ENCODE measurements at regions not wholly inside any gene's neighbourhood (a gene's known extent, or its start where the extent isn't known, plus 50 kb on each side); places are given as distances from the start of the nearest gene placed in this dataset.

DNA sequence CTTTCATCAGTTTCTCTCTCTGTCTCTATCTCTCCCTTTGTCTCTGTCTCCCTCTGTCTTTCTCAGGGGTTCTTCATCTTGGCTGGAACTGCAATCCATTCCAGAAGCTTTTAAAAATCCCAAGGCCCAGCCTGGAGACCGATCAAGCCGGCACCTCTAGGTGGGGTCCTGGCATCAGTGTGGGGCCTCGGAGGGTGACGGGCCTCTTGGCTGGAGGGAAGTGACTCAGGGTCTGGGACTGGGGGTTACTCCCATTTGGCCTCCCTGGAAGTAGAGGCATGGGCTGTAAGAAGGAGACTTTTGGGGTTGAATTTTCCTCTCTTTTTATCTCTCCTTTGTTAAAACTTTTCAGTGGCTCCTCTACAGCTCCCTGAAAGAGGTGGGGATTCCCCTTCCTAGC, 52.8 kb upstream of the OTOF start:
- in situ Hi-C loops (cut with MboI; ENCODE audit: low sequenced_read_pairs in 4 of 4) = no loop called here
- no peak for TF ChIP-seq POLR2A (IDR thresholded peaks at IDR 0.05)
- TF ChIP-seq, protein P1, sequence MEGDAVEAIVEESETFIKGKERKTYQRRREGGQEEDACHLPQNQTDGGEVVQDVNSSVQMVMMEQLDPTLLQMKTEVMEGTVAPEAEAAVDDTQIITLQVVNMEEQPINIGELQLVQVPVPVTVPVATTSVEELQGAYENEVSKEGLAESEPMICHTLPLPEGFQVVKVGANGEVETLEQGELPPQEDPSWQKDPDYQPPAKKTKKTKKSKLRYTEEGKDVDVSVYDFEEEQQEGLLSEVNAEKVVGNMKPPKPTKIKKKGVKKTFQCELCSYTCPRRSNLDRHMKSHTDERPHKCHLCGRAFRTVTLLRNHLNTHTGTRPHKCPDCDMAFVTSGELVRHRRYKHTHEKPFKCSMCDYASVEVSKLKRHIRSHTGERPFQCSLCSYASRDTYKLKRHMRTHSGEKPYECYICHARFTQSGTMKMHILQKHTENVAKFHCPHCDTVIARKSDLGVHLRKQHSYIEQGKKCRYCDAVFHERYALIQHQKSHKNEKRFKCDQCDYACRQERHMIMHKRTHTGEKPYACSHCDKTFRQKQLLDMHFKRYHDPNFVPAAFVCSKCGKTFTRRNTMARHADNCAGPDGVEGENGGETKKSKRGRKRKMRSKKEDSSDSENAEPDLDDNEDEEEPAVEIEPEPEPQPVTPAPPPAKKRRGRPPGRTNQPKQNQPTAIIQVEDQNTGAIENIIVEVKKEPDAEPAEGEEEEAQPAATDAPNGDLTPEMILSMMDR (IDR thresholded peaks at IDR 0.05 in 4 of 5, conservative IDR thresholded peaks at IDR 0.05 in 1 of 5) = no peak
- H3K4me1 ChIP-seq = peaks cover 4 to 10% of the 10 kb centered on the region in 2 donors
- H3K9me3 ChIP-seq = no peaks in the 10 kb centered on the region
- H3K27me3 ChIP-seq = no peaks in the 10 kb centered on the region
- no peak overlapping the region for H3K27ac ChIP-seq
- no peaks in the 10 kb centered on the region for H3K36me3 ChIP-seq
- DNase-seq (no peak), ATAC-seq (no peak)
- intact Hi-C loops (cut with DNase I; ENCODE audit: low total_unique reads) = no loop called here
- no peak overlapping the region for H3K4me3 ChIP-seq

DNA sequence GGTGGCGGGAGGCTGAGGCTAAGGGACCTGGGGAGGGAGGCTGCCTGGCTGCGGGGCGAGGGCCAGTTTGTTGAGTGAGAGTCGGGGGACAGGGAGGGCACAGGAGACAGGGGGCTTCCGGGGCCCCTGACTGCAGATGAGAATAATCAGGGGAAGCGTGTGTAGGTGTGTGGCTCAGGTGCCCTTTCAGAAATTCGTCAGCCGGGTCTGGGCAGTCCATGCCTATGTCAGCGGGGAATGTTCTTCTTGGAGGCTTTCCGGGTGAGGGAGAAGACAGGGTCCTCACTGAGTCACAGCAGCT, 52.3 kb upstream of the OTOF start:
- in situ Hi-C loops (cut with MboI; ENCODE audit: low sequenced_read_pairs in 4 of 4) (no loop called here), intact Hi-C loops (cut with DNase I; ENCODE audit: low total_unique reads) (no loop called here)
- no peaks in the 10 kb centered on the region for H3K9me3 ChIP-seq
- no peak for ATAC-seq
- no peaks in the 10 kb centered on the region for H3K36me3 ChIP-seq
- H3K4me3 ChIP-seq = no peak overlapping the region
- DNase-seq = peak in 1 of 2 donors; percentile 1
- H3K4me1 ChIP-seq = peaks cover 4 to 10% of the 10 kb centered on the region in 2 donors
- TF ChIP-seq, protein P1 (IDR thresholded peaks at IDR 0.05 in 4 of 5, conservative IDR thresholded peaks at IDR 0.05 in 1 of 5) = no peak
- no peak for TF ChIP-seq POLR2A (IDR thresholded peaks at IDR 0.05)
- no peak overlapping the region for H3K27ac ChIP-seq
- no peaks in the 10 kb centered on the region for H3K27me3 ChIP-seq

DNA sequence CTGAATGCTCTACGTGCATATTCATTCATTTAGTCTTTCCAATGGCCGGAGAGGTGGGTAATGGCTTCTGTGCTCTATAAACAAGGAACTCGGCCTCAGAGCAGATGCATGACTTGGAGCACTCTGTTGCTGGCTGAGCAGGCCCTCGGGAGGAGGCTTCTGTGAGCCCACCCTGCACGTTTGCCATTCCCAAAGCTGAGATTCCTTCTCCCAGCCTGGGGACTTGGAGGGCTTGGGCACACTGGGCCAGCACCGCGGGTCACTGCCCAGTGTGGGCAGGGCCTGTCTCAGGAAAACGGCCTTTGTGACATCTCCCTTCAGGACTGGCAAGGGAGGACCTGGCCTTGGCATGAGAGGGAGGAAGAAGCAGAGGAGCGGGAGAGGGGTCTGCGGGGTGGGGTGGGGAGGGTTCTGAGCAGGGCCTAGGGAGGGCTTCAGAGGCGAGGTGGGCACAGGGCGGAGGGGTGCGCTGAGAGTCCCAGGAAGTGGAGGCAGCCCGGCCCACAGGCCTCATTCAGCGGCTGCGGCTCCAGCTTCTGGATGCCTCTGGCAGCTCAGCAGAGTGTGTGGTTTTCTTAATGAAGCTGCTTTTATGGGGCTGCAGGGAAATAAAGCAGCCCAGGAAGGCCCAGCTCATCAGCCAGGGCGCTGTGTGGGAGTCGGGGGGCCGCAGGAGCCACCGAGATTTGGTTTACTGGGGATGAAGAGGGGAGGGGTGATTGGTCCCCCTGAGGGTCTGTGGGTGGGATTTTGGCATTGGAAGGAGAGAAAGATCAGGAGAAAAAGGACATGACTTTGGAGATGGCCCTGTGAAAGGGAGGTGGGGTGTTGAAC, 51.7 kb upstream of the OTOF start:
- intact Hi-C loops (cut with DNase I; ENCODE audit: low total_unique reads) = no loop called here
- DNase-seq = peak in 1 of 2 donors; percentile 3
- Histone ChIP-seq H3K4me3 (no peak overlapping the region), H3K27ac (no peak overlapping the region), H3K4me1 (peaks cover 4 to 6% of the 10 kb centered on the region in 2 donors), H3K36me3 (no peaks in the 10 kb centered on the region), H3K9me3 (no peaks in the 10 kb centered on the region), H3K27me3 (no peaks in the 10 kb centered on the region)
- in situ Hi-C loops (cut with MboI; ENCODE audit: low sequenced_read_pairs in 4 of 4) = no loop called here
- TF ChIP-seq, protein P1 (IDR thresholded peaks at IDR 0.05 in 4 of 5, conservative IDR thresholded peaks at IDR 0.05 in 1 of 5) = no peak
- no peak for TF ChIP-seq POLR2A (IDR thresholded peaks at IDR 0.05)
- ATAC-seq = no peak

DNA sequence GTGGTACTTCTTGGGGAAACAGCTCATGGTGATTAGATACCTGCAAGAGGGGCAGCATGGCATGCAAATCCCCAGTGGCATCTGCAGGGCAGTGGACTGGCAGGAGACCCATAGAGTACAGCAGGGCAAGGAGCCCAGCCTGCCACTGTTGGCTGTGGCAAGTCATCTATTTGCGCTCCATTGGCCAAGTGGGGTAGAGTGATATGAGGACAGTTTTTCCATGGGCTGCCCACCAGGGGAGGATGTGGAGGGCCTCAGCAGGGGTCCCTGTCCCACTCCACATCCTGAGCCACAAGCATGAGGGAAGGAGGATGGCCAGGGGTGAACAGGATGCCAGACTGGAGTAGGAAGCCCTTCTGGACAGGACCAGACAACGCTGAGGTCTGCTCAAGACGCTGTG, 50.9 kb upstream of the OTOF start:
- TF ChIP-seq POLR2A (IDR thresholded peaks at IDR 0.05) = no peak
- TF ChIP-seq, protein P1 (IDR thresholded peaks at IDR 0.05 in 4 of 5, conservative IDR thresholded peaks at IDR 0.05 in 1 of 5) = no peak
- in situ Hi-C loops (cut with MboI; ENCODE audit: low sequenced_read_pairs in 4 of 4) = no loop called here
- DNase-seq (peak in 1 of 2 donors; percentile 6), ATAC-seq (no peak)
- H3K9me3 ChIP-seq = no peaks in the 10 kb centered on the region
- no peak overlapping the region for H3K4me3 ChIP-seq
- intact Hi-C loops (cut with DNase I; ENCODE audit: low total_unique reads) = no loop called here
- no peaks in the 10 kb centered on the region for H3K36me3 ChIP-seq
- H3K27ac ChIP-seq = no peak overlapping the region
- no peaks in the 10 kb centered on the region for H3K4me1 ChIP-seq
- H3K27me3 ChIP-seq = no peaks in the 10 kb centered on the region
